GM23248 (cell line): ENCODE measurements at regions not wholly inside any gene's neighbourhood (a gene's known extent, or its start where the extent isn't known, plus 50 kb on each side); places are given as distances from the start of the nearest gene placed in this dataset.

ENCODE experiments used
- DNase-seq: peaks from one replicate; pipeline ENCODE4 v3.0.0-alpha.2; 2015
- H2AFZ ChIP-seq: fragments of 200-600 bp; sonication (generic); 2 replicates; pipeline ENCODE4 v1.6.1; 2016; ENCODE audit warnings: antibody characterized with exemption
- H3F3A ChIP-seq: fragments of 200-600 bp; sonication (generic); 2 replicates; pipeline ENCODE4 v1.6.1; 2016; ENCODE audit warnings: mild to moderate bottlenecking, antibody characterized with exemption, mixed run types; ENCODE audit not compliant: insufficient read depth
- H3K27ac ChIP-seq: fragments of 200-600 bp; sonication (generic); 2 replicates; pipeline ENCODE4 v1.5.1; 2016; ENCODE audit warnings: mild to moderate bottlenecking
- H3K27me3 ChIP-seq: fragments of 200-600 bp; sonication (generic); replicated peaks from 2 replicates; pipeline ENCODE4 v1.6.1; 2016; ENCODE audit warnings: mild to moderate bottlenecking; ENCODE audit not compliant: insufficient read depth
- H3K36me3 ChIP-seq: fragments of 200-600 bp; sonication (generic); 2 replicates; pipeline ENCODE4 v1.6.1; 2016; ENCODE audit warnings: low read depth, mild to moderate bottlenecking
- H3K4me1 ChIP-seq: fragments of 200-600 bp; sonication (generic); 2 replicates; pipeline ENCODE4 v1.6.1; 2016; ENCODE audit warnings: mild to moderate bottlenecking; ENCODE audit not compliant: insufficient read depth
- H3K4me2 ChIP-seq: fragments of 200-600 bp; sonication (generic); one replicate; pipeline ENCODE4 v1.6.1; 2016; ENCODE audit warnings: mild to moderate bottlenecking; ENCODE audit not compliant: unreplicated experiment
- H3K4me3 ChIP-seq: fragments of 200-600 bp; sonication (generic); 2 replicates; pipeline ENCODE4 v1.5.1; 2016; ENCODE audit warnings: mild to moderate bottlenecking
- H3K79me2 ChIP-seq: fragments of 200-600 bp; sonication (generic); 2 replicates; pipeline ENCODE4 v1.6.1; 2016; ENCODE audit warnings: mild to moderate bottlenecking; ENCODE audit not compliant: insufficient read depth
- H3K9ac ChIP-seq: fragments of 200-600 bp; sonication (generic); 2 replicates; pipeline ENCODE4 v1.6.1; 2016; ENCODE audit warnings: mild to moderate bottlenecking
- H3K9me2 ChIP-seq: fragments of 200-600 bp; sonication (generic); 2 replicates; pipeline ENCODE4 v1.6.1; 2016; ENCODE audit warnings: mixed run types, mild to moderate bottlenecking, moderate library complexity; ENCODE audit not compliant: insufficient read depth
- H3K9me3 ChIP-seq: fragments of 200-600 bp; sonication (generic); one replicate; pipeline ENCODE4 v1.6.1; 2017; ENCODE audit warnings: low read depth
- H4K20me1 ChIP-seq: fragments of 200-600 bp; sonication (generic); 2 replicates; pipeline ENCODE4 v1.6.0; 2016; ENCODE audit not compliant: insufficient read depth
- EZH2 ChIP-seq: fragments of 200-600 bp; sonication (generic); IDR thresholded peaks from 2 replicates; pipeline ENCODE4 v1.6.1; 2018; ENCODE audit warnings: antibody characterized with exemption, mild to moderate bottlenecking; ENCODE audit not compliant: insufficient read depth, poor library complexity, severe bottlenecking
- EZH2phosphoT487 ChIP-seq: fragments of 200-600 bp; sonication (generic); IDR thresholded peaks from 2 replicates; pipeline ENCODE4 v1.6.1; 2018; ENCODE audit warnings: antibody characterized with exemption, moderate library complexity, mild to moderate bottlenecking, low read depth; ENCODE audit not compliant: insufficient read depth
- WGBS, 2 experiments: methylation state at CpG; one replicate each; pipeline ENCODE4 v1.1.6; 2015 to 2017; ENCODE audit warnings: low lambda C conversion rate in 2 of 2, low coverage in 1 of 2; ENCODE audit errors: missing lambda C conversion rate in 2 of 2; 5-methylcytosine and 5-hydroxymethylcytosine counted together
- in situ Hi-C: fragments of 300-500 bp; cut with MboI; formaldehyde crosslinking; loops from 2 replicates; pipeline ENCODE4 v1.15.0; 2020

GRCh38 chr17:15168379-15168778 is 96.7 kb downstream of the PMP22 start:
- in situ Hi-C loops: loop anchor here (25.0 kb wide), 2 partner anchors 231 to 856 kb away; partner anchors contain the start of gene HS3ST3B1
- WGBS, 2 experiments: 92 to 97% methylated on average over 4 of the region's 4 CpGs
- no peak for TF ChIP-seq EZH2phosphoT487
- TF ChIP-seq EZH2: no peak

DNA sequence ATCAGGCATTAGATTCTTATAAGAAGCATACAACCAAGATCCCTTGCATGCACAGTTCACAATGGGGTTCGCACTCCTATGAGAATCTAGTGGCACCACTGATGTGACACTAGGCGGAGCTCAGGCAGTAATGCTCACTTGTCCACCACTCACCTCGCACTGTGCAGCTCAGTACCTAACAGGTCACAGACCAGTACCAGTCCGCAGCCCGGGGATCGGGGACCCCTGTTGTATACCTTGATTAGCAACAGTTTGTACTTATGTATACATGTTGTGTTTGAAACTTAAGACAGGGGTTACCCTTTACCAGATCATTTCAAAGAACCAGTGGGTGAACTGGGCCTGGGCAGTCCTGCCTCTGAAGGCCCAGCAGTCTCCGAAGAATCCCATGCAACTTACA is 103.7 kb downstream of the PMP22 start:
- H3K9me2 ChIP-seq: no peaks in the 10 kb centered on the region
- H3K9ac ChIP-seq: no peak overlapping the region
- DNase-seq: no peak
- H3K79me2 ChIP-seq: no peaks in the 10 kb centered on the region
- no peak overlapping the region for H3K4me2 ChIP-seq
- TF ChIP-seq EZH2phosphoT487 (no peak), EZH2 (no peak)
- no peak overlapping the region for H3K27ac ChIP-seq
- H3F3A ChIP-seq: 0 out of 2 replicates have a peak, but pooled peaks cover 3% of the 10 kb centered on the region
- peaks cover 13% of the 10 kb centered on the region for H3K4me1 ChIP-seq
- in situ Hi-C loops: loop anchor here (25.0 kb wide), 2 partner anchors 224 to 849 kb away; partner anchors contain the start of gene HS3ST3B1
- H4K20me1 ChIP-seq: no peaks in the 10 kb centered on the region
- 78 to 80% methylated on average over 7 of the region's 7 CpGs for WGBS, 2 experiments
- no peak overlapping the region for H2AFZ ChIP-seq
- no peaks in the 10 kb centered on the region for H3K27me3 ChIP-seq
- H3K4me3 ChIP-seq: no peak overlapping the region
- no peaks in the 10 kb centered on the region for H3K36me3 ChIP-seq
- no peaks in the 10 kb centered on the region for H3K9me3 ChIP-seq

More at GRCh38 chr17:15168379-15168778, 96.7 kb downstream of the PMP22 start:
- Histone ChIP-seq H3K9me2 (no peaks in the 10 kb centered on the region), H3K27me3 (no peaks in the 10 kb centered on the region), H3K4me3 (no peak overlapping the region), H3K4me1 (peaks cover 14% of the 10 kb centered on the region), H3K79me2 (no peaks in the 10 kb centered on the region), H3K36me3 (no peaks in the 10 kb centered on the region), H3F3A (peaks cover 17% of the 10 kb centered on the region; the same call in 1 of the 2 replicates), H2AFZ (no peak overlapping the region), H3K4me2 (no peak overlapping the region), H3K9ac (no peak overlapping the region), H4K20me1 (no peaks in the 10 kb centered on the region), H3K9me3 (no peaks in the 10 kb centered on the region), H3K27ac (no peak overlapping the region)
- DNase-seq: no peak

DNA sequence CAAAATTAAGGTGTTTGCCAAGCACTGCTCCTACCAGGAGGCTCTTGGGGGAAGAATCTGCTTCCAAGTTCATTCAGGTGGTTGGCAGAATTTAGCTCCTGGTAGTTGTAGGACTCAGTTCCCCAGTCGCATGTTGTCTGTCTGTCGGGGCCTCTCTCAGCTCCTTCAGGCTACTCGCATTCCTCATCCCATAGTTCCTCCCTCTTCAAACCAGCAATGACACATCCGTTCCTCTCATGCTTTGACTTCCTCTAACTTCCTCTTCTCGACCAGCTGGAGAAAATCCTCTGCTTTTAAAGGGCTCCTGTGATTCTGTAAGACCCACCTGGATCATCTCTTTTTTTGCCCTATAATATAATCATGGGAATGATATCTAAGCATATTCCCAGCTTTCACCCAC is 108.1 kb downstream of the PMP22 start:
- Histone ChIP-seq H3K79me2 (no peaks in the 10 kb centered on the region), H4K20me1 (no peaks in the 10 kb centered on the region), H3F3A (peaks cover 18% of the 10 kb centered on the region), H3K27ac (no peak overlapping the region), H3K27me3 (no peaks in the 10 kb centered on the region), H3K9ac (no peak overlapping the region), H3K9me2 (no peaks in the 10 kb centered on the region), H3K9me3 (no peaks in the 10 kb centered on the region), H3K4me2 (peak overlapping the region; percentile 27), H3K4me3 (no peak overlapping the region), H3K36me3 (no peaks in the 10 kb centered on the region), H3K4me1 (peaks cover 33% of the 10 kb centered on the region), H2AFZ (peak overlapping the region; percentile 81)
- in situ Hi-C loops: loop anchor here (25.0 kb wide), 2 partner anchors 220 to 845 kb away; partner anchors contain the start of gene HS3ST3B1
- WGBS, 2 experiments: 35 to 37% methylated on average over 5 of the region's 5 CpGs
- peak; percentile 75 for DNase-seq
- TF ChIP-seq EZH2phosphoT487 (no peak), EZH2 (no peak)

DNA sequence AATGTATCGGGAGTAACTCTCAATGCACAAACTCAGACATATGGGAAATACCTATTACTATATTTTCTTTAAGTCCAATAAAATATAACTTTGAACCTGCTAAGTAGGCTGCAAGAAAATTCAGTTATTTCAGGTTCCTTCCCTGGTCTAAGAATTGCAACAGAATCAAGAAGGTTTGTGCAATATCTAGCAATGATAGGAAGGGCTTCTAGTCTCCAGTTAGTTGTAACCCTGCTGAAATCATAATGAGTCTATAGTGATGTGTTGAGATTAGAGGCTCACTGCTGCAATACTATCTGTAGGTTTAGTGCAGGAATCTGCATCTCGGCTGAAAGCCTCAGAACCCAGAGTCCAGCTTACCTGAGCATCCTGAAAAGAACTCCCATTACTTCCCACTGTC is 110.5 kb downstream of the PMP22 start:
- Histone ChIP-seq H3K4me2 (peak overlapping the region; percentile 67), H3K27ac (0 out of 2 replicates have a peak overlapping the region, but pooled peaks have one; percentile 41), H2AFZ (0 out of 2 replicates have a peak overlapping the region, but pooled peaks have one; percentile 66), H4K20me1 (no peaks in the 10 kb centered on the region), H3K4me1 (peaks cover 33% of the 10 kb centered on the region), H3K36me3 (no peaks in the 10 kb centered on the region), H3F3A (peaks cover 18% of the 10 kb centered on the region), H3K79me2 (no peaks in the 10 kb centered on the region), H3K4me3 (no peak overlapping the region), H3K9me2 (no peaks in the 10 kb centered on the region), H3K9me3 (no peaks in the 10 kb centered on the region), H3K9ac (no peak overlapping the region), H3K27me3 (no peaks in the 10 kb centered on the region)
- no peak for TF ChIP-seq EZH2
- peak; percentile 55 for DNase-seq
- WGBS, 2 experiments: 70 to 75% methylated on average over 2 of the region's 2 CpGs
- in situ Hi-C loops: loop anchor here (25.0 kb wide), 2 partner anchors 217 to 842 kb away; partner anchors contain the start of gene HS3ST3B1
